Upper lobe of right lung (tissue), 1 donor: ENCODE measurements at regions not wholly inside any gene's neighbourhood (a gene's known extent, or its start where the extent isn't known, plus 50 kb on each side); places are given as distances from the start of the nearest gene placed in this dataset.

Source experiments
- ATAC-seq: fragments of 200-7000 bp; cut with Tn5 transposase; one replicate; pipeline ENCODE4 v1.9.1; 2020; ENCODE audit warnings: mild to moderate bottlenecking, moderate library complexity
- DNase-seq: peaks from one replicate; pipeline ENCODE4 v3.0.0-alpha.2; 2020
- H3K27ac ChIP-seq: fragments of 200-600 bp; one replicate; pipeline ENCODE4 v1.8.0; 2022
- H3K27me3 ChIP-seq: fragments of 200-600 bp; one replicate; pipeline ENCODE4 v1.8.0; 2022; ENCODE audit warnings: mild to moderate bottlenecking
- H3K36me3 ChIP-seq: fragments of 200-600 bp; one replicate; pipeline ENCODE4 v1.8.0; 2022
- H3K4me1 ChIP-seq: fragments of 200-600 bp; one replicate; pipeline ENCODE4 v1.8.0; 2022
- H3K4me3 ChIP-seq: fragments of 200-600 bp; one replicate; pipeline ENCODE4 v1.8.0; 2022; ENCODE audit warnings: mild to moderate bottlenecking
- H3K9me3 ChIP-seq: fragments of 200-600 bp; one replicate; pipeline ENCODE4 v1.8.0; 2022
- CTCF ChIP-seq: fragments of 200-600 bp; IDR thresholded peaks from one replicate; pipeline ENCODE4 v1.8.0; 2022; ENCODE audit warnings: antibody characterized with exemption
- intact Hi-C: fragments of 100-400 bp; cut with DNase I; formaldehyde crosslinking; loops from one replicate; pipeline ENCODE4 v1.11.0; 2022
- donor health status: DM: no; HTN: yes; CAD: no; lungs with severe emphysema.

GRCh38 chr11:111194860-111195568 lies 50.5 kb upstream of the POU2AF2 start:
- H3K27me3 ChIP-seq = no peaks in the 10 kb centered on the region
- intact Hi-C loops = no loop called here
- no peaks in the 10 kb centered on the region for H3K9me3 ChIP-seq
- no peak for DNase-seq
- ATAC-seq = no peak
- H3K36me3 ChIP-seq = no peaks in the 10 kb centered on the region
- H3K4me3 ChIP-seq = no peak overlapping the region
- H3K27ac ChIP-seq = no peak overlapping the region
- H3K4me1 ChIP-seq = no peaks in the 10 kb centered on the region
- no peak for TF ChIP-seq CTCF

DNA sequence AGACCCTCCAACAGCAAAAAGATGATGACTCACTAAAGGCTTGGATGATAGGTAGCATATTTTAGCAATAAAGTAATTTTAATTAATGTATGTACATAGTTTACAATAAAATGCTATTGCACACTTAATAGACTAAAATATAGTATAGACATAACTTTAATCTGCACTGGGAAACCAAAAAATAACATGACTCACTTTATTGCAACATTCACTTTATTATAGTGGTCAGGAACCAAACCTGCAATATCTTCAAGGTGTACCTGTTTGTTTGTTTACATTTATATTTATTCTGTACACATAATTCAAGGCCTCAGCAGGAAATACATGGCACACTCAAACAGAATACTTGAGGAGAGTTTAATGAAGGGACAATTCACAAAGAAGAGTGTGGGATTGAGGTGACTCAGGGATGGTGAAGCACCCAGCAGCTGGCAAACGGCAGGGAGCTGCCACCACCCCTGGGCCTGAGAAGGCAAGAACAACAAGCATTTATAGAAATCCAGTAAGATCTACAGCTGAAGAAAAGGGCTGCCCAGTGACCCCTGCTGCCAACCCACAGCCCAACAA lies 51.5 kb upstream of the POU2AF2 start:
- ATAC-seq = no peak
- Histone ChIP-seq H3K36me3 (no peaks in the 10 kb centered on the region), H3K27ac (no peak overlapping the region), H3K4me3 (no peak overlapping the region), H3K4me1 (no peaks in the 10 kb centered on the region), H3K9me3 (no peaks in the 10 kb centered on the region), H3K27me3 (no peaks in the 10 kb centered on the region)
- intact Hi-C loops = no loop called here
- TF ChIP-seq CTCF = no peak
- no peak for DNase-seq

DNA sequence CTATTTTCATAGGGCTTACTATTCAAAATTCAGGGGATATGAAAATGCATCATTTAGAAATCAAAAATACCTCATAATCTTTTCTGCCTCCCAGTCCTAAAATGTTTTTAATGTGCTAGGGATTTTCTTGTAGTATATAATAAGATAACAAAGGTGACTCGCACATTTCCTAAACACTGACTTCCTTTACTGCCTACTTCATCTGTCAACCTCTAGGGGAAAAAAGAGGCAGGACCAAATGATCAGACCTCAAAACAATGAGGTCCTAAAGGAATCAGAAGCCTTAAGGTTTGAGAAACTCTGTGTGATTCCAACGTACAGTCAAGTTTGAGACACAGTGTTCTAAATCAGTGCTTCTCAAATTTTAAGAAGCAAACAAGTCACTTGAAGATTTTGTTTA lies 56.1 kb upstream of the POU2AF2 start:
- intact Hi-C loops = no loop called here

DNA sequence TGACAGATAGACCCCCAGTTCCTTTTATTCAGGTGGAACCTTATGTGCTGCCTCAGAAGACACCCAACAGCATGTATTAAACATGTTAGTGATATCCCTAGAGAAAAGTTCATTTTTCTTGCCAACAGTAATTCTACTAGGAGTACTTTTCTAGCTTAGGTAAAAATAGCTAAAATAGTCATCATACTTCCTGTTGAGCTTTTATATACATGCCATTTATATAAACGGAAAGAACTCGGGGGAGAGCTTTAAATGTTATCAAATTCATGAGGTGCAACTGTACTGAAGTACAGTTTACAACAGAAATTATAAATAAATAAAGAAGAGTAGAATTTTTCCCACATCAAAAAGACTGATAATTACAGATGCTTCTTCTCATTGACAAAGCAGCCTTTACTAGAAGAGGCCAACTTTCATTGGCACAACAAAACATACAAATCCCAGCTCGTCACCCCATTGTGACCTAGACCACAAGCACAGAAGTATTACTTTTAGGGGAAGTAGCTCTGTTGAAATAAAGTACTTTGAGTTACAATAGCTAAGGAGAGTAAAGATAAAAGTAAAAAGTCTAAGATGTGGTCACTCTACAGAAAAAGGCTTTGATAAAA lies 59.1 kb upstream of the POU2AF2 start:
- Histone ChIP-seq H3K36me3 (no peaks in the 10 kb centered on the region), H3K4me1 (no peaks in the 10 kb centered on the region), H3K27me3 (no peaks in the 10 kb centered on the region), H3K4me3 (no peak overlapping the region), H3K27ac (no peak overlapping the region), H3K9me3 (no peaks in the 10 kb centered on the region)
- TF ChIP-seq CTCF = no peak
- no peak for DNase-seq
- peak; percentile 60 for ATAC-seq
- intact Hi-C loops = no loop called here

More for the DNA sequence above, 56.1 kb upstream of the POU2AF2 start:
- ATAC-seq (no peak), DNase-seq (no peak)
- Histone ChIP-seq H3K9me3 (no peaks in the 10 kb centered on the region), H3K27ac (no peak overlapping the region), H3K27me3 (no peaks in the 10 kb centered on the region), H3K36me3 (no peaks in the 10 kb centered on the region), H3K4me3 (no peak overlapping the region), H3K4me1 (no peaks in the 10 kb centered on the region)
- TF ChIP-seq CTCF = no peak

GRCh38 chr11:111185266-111185665 lies 60.3 kb upstream of the POU2AF2 start:
- no peaks in the 10 kb centered on the region for H3K9me3 ChIP-seq
- no peaks in the 10 kb centered on the region for H3K27me3 ChIP-seq
- DNase-seq (no peak), ATAC-seq (no peak)
- no peaks in the 10 kb centered on the region for H3K4me1 ChIP-seq
- no peaks in the 10 kb centered on the region for H3K36me3 ChIP-seq
- TF ChIP-seq CTCF = no peak
- H3K27ac ChIP-seq = no peak overlapping the region
- no peak overlapping the region for H3K4me3 ChIP-seq
- intact Hi-C loops = no loop called here
